Lung (tissue), 11 donors: ENCODE measurements at regions not wholly inside any gene's neighbourhood (a gene's known extent, or its start where the extent isn't known, plus 50 kb on each side); places are given as distances from the start of the nearest gene placed in this dataset.

Experiments
- ATAC-seq: fragments of 200-7000 bp; cut with Tn5 transposase; one replicate; pipeline ENCODE4 v1.9.1; 2020; ENCODE audit warnings: moderate number of reproducible peaks; ENCODE audit not compliant: insufficient read depth, low FRiP score
- DNase-seq, 3 donors: peaks; one replicate each; pipeline ENCODE4 v3.0.0-alpha.2; 2013 to 2017
- H3K27ac ChIP-seq, 2 donors: one replicate each; pipeline ENCODE4 v1.5.1; 2013; ENCODE audit warnings: mild to moderate bottlenecking in 2 of 2, moderate library complexity in 2 of 2, control low read depth in 1 of 2, inconsistent platforms in 1 of 2, low read depth in 1 of 2, low read length in 1 of 2
- H3K27me3 ChIP-seq, 3 donors: one replicate each; pipeline ENCODE4 v1.5.1; 2013; ENCODE audit warnings: low read length in 2 of 3; ENCODE audit not compliant: control insufficient read depth in 3 of 3, insufficient read depth in 3 of 3
- H3K36me3 ChIP-seq, 4 donors: one replicate each; pipeline ENCODE4 v1.5.1; 2013; ENCODE audit warnings: low read length in 4 of 4, mild to moderate bottlenecking in 1 of 4, moderate library complexity in 1 of 4; ENCODE audit not compliant: control insufficient read depth in 4 of 4, insufficient read depth in 4 of 4
- H3K4me1 ChIP-seq, 5 donors: one replicate each; pipeline ENCODE4 v1.5.1; 2013; ENCODE audit warnings: low read length in 5 of 5, mild to moderate bottlenecking in 2 of 5, moderate library complexity in 1 of 5; ENCODE audit not compliant: control insufficient read depth in 5 of 5, insufficient read depth in 5 of 5
- H3K4me3 ChIP-seq: one replicate; pipeline ENCODE4 v1.5.1; 2013; ENCODE audit warnings: mild to moderate bottlenecking, control low read depth, moderate library complexity
- H3K9ac ChIP-seq, 2 donors: one replicate each; pipeline ENCODE4 v1.5.1; 2013; ENCODE audit warnings: low read length in 2 of 2, control low read depth in 1 of 2; ENCODE audit not compliant: insufficient read depth in 1 of 2
- H3K9me3 ChIP-seq, 4 donors: one replicate each; pipeline ENCODE4 v1.5.1; 2013; ENCODE audit warnings: low read length in 3 of 4, mild to moderate bottlenecking in 1 of 4, moderate library complexity in 1 of 4; ENCODE audit not compliant: control insufficient read depth in 4 of 4, insufficient read depth in 3 of 4
- WGBS, 2 donors: extraction: QIAGEN DNeasy Blood & Tissue Kit; methylation state at CpG; one replicate each; pipeline ENCODE4 v1.1.7; 2013; 5-methylcytosine and 5-hydroxymethylcytosine counted together
- TF ChIP-seq, protein P1 (sequence below): IDR thresholded peaks from 2 replicates; pipeline ENCODE4 v1.5.1; 2012; ENCODE audit warnings: mild to moderate bottlenecking; ENCODE audit errors: control extremely low read depth, extremely low read depth
- donor health status: control.
- donor health status: control.
- donor health status: Bipolar disorder and iron deficiency.
- donor health status: healthy.
- donor health status: DM: yes; HTN: yes; CAD: no.

DNA sequence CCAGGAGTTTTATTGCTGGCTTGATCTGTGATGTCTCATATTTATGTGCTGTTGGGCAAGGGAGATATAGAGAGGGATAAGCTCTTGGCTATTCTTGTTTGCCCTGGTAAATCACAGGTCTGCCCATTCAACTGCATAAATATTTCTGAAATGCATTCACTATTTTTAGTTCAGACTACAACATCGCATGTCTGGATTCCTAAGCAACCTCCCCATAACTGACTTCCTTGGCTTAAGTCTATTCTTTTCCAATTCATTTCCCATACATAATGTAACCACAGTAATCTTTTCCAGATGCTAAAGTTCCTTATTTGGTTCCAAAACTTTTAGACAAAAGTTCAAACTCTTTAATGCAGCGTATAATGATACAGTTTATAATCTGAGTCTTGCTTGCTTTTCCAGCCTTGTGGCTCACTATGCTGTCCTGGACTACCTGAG lies 321.4 kb upstream of the ACTBL2 start:
- DNase-seq = no peak

DNA sequence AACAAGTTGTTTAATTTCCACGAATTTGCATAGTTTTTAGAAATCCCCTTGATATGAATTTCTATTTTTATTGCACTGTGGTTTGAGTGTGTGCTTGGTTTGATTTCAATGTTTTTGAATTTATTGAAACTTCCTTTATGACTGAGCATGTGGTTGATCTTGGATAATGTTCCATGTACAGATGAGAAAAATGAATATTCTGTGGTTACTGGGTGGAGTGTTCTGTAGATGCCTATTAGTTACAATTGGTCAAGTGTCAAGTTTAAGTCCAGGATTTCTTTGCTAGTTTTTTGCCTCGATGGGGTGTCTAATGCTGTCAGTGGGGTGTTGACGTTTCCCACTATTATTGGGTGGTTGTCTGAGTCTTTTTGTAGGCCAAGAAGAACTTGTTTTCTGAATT lies 319.5 kb upstream of the ACTBL2 start:
- H3K9ac ChIP-seq = no peak overlapping the region
- ATAC-seq = no peak
- no peaks in the 10 kb centered on the region for H3K36me3 ChIP-seq
- TF ChIP-seq, protein P1, sequence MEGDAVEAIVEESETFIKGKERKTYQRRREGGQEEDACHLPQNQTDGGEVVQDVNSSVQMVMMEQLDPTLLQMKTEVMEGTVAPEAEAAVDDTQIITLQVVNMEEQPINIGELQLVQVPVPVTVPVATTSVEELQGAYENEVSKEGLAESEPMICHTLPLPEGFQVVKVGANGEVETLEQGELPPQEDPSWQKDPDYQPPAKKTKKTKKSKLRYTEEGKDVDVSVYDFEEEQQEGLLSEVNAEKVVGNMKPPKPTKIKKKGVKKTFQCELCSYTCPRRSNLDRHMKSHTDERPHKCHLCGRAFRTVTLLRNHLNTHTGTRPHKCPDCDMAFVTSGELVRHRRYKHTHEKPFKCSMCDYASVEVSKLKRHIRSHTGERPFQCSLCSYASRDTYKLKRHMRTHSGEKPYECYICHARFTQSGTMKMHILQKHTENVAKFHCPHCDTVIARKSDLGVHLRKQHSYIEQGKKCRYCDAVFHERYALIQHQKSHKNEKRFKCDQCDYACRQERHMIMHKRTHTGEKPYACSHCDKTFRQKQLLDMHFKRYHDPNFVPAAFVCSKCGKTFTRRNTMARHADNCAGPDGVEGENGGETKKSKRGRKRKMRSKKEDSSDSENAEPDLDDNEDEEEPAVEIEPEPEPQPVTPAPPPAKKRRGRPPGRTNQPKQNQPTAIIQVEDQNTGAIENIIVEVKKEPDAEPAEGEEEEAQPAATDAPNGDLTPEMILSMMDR = no peak
- no peaks in the 10 kb centered on the region for H3K9me3 ChIP-seq
- DNase-seq = no peak
- H3K4me3 ChIP-seq = no peak overlapping the region
- H3K27ac ChIP-seq = no peak overlapping the region
- H3K4me1 ChIP-seq = no peaks in the 10 kb centered on the region
- 68 to 75% methylated on average over 3 of the region's 3 CpGs for WGBS, 2 donors
- no peaks in the 10 kb centered on the region for H3K27me3 ChIP-seq

More for the DNA sequence above, 321.4 kb upstream of the ACTBL2 start:
- Histone ChIP-seq H3K36me3 (no peaks in the 10 kb centered on the region), H3K4me1 (no peaks in the 10 kb centered on the region), H3K27ac (no peak overlapping the region), H3K27me3 (no peaks in the 10 kb centered on the region), H3K4me3 (no peak overlapping the region), H3K9me3 (no peaks in the 10 kb centered on the region), H3K9ac (no peak overlapping the region)
- no peak for ATAC-seq
- TF ChIP-seq, protein P1 = no peak
- 84 to 90% methylated on average over 2 of the region's 2 CpGs for WGBS, 2 donors

- Histone ChIP-seq H3K36me3 (no peaks in the 10 kb centered on the region), H3K27me3 (no peaks in the 10 kb centered on the region), H3K9ac (no peak overlapping the region), H3K4me3 (no peak overlapping the region), H3K9me3 (no peaks in the 10 kb centered on the region), H3K27ac (no peak overlapping the region), H3K4me1 (no peaks in the 10 kb centered on the region)
- no peak for ATAC-seq
- TF ChIP-seq, protein P1 = no peak
- 95 to 97% methylated on average over 1 of the region's 1 CpG for WGBS, 2 donors
- DNase-seq = no peak
Observed at GRCh38 chr5:57795203-57795602, 312.6 kb upstream of the ACTBL2 start.

DNA sequence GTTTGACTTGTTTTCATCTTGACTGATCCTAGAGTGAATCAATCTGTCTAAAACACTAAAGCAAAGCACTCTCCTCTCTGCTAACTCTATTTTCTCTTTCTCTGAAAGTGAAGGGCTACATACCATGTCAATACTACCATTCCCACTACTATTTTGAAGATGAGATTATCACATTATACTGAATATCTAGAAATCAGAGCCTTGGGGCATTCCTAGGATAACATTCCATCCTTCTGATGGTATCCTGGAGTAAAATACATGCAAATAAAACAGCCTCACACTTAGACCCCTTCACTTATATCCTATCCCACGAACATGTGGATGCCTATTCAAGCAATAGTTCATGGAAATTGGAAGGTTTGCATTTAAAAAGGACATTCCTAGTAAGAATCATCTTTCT lies 309.3 kb upstream of the ACTBL2 start:
- no peak overlapping the region for H3K9ac ChIP-seq
- H3K4me1 ChIP-seq = no peaks in the 10 kb centered on the region
- no peak overlapping the region for H3K4me3 ChIP-seq
- ATAC-seq = no peak
- WGBS, 2 donors = 89 to 90% methylated on average over 1 of the region's 1 CpG
- H3K36me3 ChIP-seq = no peaks in the 10 kb centered on the region
- H3K27me3 ChIP-seq = no peaks in the 10 kb centered on the region
- H3K27ac ChIP-seq = no peak overlapping the region
- TF ChIP-seq, protein P1 = no peak
- no peaks in the 10 kb centered on the region for H3K9me3 ChIP-seq
- no peak for DNase-seq
